T follicular helper cell (primary cell): ENCODE measurements at regions not wholly inside any gene's neighbourhood (a gene's known extent, or its start where the extent isn't known, plus 50 kb on each side); places are given as distances from the start of the nearest gene placed in this dataset.

Source experiments
- DNase-seq: peaks from one replicate; pipeline ENCODE4 v3.0.0-alpha.2; 2020; ENCODE audit warnings: low read depth

- DNase-seq, result no peak
Measured at GRCh38 chr2:16136461-16137035, 196.2 kb downstream of the MYCN start.

GRCh38 chr2:16135913-16136310 lies 195.6 kb downstream of the MYCN start:
- no peak for DNase-seq

DNA sequence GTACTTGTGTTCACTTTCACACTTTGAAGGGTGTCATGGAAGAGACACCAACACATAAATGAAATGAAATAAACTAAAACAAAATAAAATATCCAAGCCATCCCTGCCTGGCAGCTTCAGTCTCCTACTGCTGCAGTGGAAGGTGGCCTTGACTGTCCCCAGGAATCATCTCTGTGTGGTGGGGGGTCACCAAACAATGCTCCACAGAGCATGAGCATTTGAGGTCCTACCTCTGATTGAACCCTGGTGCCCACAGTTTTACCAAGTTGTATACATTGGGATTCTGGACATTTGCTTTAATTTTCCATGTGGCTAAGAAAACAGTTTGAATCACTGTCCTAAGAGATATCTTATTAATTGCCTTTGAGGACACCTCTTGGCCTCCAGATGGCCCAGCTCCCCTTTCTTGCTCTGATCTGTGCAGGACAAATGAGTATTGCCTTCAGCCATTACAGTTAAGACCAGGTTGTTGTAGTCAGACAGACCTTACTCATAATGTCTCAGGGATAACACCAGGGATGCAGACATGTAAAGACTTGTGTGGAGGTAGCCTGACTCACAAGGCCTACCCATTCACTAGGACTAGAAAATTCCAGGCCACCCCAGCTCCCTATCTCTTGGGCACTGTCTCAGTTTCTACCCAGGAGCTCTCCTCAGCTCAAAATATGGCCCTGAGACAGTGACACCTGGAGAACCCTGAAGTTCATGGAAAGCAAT lies 195.0 kb downstream of the MYCN start:
- DNase-seq, result no peak

DNA sequence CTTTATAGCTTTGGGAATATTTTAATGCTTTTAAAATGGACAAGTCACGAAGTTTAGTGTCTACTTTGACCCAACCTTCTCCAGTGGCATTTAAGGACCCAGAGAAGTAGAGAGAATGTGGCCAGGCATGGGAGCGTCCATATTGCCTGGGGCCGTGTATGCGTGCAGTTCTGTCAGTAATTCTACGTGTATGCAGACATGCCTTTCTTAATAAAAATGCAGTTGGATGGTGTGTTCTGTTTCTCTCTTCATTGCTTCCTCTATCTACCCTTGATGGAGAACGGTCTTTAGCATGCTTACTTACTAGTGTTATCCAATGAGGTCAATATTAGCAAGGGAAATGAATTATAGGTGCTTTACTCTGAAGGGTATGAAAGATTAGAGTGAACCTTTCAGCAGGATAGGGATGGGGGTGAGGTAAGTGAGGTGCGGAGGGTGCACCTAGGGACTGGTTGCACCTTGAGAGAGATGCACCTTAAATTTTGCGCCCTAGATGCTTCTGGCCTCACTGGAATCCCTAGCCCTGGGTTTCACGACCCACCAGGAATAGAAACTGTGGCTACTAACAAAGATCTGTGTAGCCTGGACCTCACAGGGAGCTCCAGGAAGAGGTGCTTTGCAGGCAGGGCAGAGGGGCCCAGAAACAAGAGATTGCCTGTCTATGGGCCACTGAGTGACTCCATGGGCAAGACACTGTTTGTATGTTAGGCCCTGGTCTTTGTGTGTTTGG lies 194.3 kb downstream of the MYCN start:
- no peak for DNase-seq

DNA sequence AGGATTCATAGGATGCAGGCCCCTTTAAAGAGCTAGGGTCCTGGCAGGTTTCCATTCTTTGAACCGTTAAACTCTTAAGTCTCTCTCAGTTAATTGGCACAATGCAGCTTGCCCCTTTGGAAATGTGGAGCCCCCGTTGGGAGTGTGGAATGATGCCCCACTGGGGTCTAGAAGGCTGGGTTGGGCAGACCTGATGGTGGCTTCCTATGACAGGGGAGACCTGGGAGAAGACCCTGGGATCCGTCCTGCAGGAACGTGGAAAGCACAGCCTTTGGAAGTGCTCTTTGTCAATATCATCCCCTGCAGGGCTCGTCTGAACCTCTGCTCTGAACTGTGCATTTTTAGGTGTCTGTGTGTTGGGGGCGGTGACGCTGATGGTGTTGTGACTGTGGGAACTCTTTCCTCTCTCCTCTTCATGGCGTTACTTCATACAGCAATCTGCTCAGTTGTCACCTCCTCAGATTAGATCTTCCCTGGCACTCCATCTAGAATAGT lies 190.6 kb downstream of the MYCN start:
- no peak for DNase-seq

DNA sequence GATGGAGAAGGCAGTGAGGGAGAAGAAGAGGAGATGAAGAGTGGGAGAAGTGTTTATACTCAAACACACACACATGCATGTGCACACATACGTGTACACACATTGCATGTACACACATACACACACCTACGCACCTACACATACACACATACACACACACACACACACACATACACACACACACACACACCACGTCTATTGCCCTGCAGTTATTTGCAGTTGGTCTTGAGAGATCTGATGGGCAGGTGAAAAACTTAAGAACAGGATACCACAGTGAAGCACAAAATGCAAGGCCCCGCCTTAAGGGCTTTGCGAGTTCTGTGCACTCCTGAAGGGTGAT lies 190.2 kb downstream of the MYCN start:
- DNase-seq, result no peak

GRCh38 chr2:16129716-16130540 lies 189.6 kb downstream of the MYCN start:
- no peak for DNase-seq

DNA sequence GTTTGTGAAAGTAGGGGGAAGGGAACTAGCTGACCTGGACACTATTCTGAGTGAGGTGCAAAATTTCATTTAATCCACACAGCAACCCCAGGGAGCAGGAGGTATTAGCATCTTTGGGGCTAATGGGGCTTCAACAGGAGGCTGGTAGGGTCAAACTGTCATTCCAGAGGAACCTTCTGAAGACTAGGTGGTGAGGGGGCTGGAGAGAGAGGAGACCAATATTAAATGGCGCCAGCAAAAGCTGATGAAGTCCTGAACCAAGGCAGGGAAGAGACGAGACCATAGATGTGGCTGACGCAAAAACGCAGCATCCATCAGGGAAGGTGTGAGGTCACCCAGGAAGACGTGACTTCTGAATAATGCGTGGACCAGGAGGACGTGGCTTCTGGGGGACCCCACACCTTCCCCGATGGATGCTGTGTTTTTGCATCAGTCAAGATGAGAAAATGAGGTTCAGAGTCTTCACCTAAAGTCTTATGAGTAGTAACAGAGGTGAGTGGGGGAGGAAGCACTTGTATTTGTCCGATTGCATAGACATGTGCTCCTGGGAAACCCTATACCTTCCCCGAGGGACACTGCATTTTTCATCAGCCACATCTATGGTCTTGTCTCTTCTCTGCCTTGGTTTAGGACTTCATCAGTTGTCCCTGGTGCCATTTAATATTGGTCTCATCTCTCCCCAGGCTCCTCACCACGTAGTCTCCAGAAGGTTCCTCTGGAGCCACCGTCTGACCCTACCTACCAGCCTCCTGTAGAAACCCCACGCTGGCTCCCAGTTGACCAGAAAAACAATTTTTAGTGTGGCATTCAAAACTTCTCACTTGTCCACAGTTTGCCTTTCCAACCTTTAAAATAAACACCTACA lies 188.6 kb downstream of the MYCN start:
- no peak for DNase-seq

GRCh38 chr2:16127958-16128357 lies 187.6 kb downstream of the MYCN start:
- DNase-seq, result no peak

GRCh38 chr2:16127276-16127940 lies 187.1 kb downstream of the MYCN start:
- no peak for DNase-seq

GRCh38 chr2:16126517-16127275 lies 186.3 kb downstream of the MYCN start:
- DNase-seq, result no peak

- no peak for DNase-seq
Measured at GRCh38 chr2:16125614-16126516, 185.5 kb downstream of the MYCN start.

DNA sequence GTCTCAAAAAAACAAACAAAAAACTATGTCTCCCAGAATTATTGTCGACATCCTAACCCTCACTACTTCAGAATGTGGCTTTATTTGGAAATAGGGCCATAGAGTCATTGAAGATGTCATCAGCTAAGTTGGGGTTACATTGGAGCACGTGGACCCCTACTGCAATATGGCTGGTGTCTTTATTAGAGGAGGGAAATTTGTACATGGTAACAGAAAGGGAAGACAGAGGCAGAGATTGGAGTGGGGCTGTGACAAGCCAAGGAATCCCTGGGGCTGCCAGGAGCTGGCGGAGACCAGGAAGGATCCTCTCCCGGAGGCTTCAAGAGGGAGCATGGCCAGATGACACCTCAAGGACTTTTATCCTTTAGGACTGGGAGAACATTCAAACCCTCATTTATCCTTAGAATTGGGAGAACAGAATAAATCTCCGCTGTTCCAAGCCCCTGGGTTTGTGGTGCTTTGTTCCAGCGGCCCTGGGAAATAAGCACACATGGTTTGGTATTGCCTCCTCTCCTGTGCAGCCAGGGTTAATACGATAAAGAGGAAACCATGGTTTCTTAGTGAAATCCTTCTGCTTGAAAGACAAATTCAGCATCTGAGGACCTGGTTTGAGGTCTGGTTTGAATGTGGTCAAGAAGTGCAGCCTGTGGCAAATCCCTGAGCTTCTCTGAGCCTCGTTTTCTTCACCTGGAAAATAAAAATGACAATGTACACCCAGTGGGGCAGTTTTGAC lies 184.7 kb downstream of the MYCN start:
- no peak for DNase-seq

DNA sequence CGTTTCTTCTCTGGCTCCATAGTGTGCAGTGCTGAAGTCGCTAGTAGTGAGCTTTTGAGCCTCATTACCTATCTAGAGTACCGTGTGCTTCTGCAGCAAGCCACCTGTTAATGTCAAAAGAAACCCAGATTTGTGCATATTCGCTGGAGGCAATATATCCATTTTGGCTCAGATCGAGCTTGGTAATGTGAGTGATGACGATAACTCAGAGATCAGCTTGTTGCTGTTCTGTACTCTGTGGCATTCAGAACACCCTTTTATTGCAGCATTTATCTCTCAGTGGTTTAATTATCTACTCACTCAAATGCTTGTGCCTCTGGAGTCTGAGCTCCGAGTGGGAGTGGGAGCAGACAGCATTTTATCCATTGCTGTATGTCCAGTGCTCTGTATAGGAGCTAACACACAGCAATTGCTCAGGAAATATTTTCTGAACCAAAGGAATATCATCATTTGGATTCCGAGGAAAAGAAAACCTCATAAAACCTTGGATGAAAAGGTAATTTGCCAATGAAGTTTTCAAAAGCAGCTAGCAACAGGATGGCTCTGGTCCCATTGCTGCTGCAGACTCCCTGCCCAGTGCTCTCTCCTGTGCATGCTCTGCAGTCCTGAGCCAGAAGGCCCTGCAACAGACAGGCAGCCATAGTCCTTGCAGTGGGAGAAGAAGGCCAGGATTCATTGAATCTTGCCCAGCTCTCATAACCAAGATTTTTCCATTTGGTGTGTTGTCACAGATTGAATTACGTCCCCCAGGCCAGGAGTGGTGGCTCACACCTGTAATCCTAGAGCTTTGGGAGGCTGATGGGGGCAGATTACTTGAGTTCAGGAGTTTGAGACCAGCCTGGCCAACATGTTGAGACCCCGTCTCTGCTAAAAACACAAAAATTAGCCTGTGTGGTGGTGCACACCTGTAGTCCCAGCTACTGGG lies 183.8 kb downstream of the MYCN start:
- no peak for DNase-seq

DNA sequence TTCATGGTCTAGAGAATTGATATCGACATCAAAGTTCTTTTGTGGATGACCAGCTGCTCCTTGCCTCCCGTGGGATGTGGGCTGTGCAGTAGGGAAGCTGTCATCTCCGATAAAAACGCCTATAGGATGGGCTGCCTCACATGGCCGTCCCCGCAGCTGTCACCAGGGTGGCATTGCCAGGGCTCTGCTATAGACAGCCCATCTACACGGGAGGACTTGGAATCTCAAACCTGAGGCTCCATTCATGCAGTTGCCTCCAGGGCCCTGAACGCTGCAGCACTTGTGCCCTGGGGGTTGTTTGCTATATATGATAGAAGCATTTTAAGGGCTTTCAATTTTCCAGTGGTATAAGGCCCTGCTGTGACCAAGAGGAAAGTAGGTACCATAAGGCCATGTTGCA lies 183.1 kb downstream of the MYCN start:
- no peak for DNase-seq

- DNase-seq, result no peak
Measured at GRCh38 chr2:16122556-16122955, 182.2 kb downstream of the MYCN start.

DNA sequence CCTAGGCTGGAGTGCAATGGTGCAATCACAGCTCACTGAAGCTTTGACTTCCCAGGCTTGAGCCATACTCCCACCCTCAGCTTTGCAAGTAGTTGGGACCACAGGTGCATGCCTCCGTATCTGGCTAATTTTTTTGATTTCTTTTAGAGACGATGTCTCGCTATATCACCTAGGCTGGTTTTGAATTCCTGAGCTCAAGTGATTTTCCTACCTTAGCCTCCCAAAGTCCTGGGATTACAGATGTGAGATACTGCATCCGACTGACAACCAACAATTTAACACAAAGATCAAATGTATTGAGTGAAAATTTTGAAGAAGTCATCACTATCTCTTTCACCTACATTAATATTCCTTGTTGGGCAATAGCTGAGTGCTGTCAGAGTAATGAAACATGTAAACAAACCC lies 181.6 kb downstream of the MYCN start:
- no peak for DNase-seq
